ENCODE measurements at regions not wholly inside any gene's neighbourhood (a gene's known extent, or its start where the extent isn't known, plus 50 kb on each side); places are given as distances from the start of the nearest gene placed in this dataset.
A peak's percentile ranks its signal among the peaks of the same experiment; 100 is the strongest.

- Mint-ChIP-seq H3K4me3 (ENCODE audit: low read depth, unreplicated experiment) (no peak overlapping the region), H3K9me3 (ENCODE audit: low read depth, unreplicated experiment) (peaks cover 2% of the 10 kb centered on the region), H3K4me1 (ENCODE audit: low read depth, unreplicated experiment) (peaks cover 27% of the 10 kb centered on the region), H3K27me3 (ENCODE audit: unreplicated experiment) (no peaks in the 10 kb centered on the region), H3K27ac (ENCODE audit: unreplicated experiment) (no peak overlapping the region), H3K36me3 (ENCODE audit: insufficient read depth, unreplicated experiment) (no peaks in the 10 kb centered on the region)
- no TSS peak for BruUV-seq (replicated peaks)
- TF ChIP-seq CTCF (IDR thresholded peaks at IDR 0.05; ENCODE audit: unreplicated experiment): no peak
- CTCF ChIA-PET: no interaction called here
- no peak for DNase-seq
- intact Hi-C loops (cut with micrococcal nuclease; ENCODE audit: unreplicated experiment): no loop called here
Observed at GRCh38 chr12:92518071-92518470, 184.7 kb upstream of the PLEKHG7 start.

DNA sequence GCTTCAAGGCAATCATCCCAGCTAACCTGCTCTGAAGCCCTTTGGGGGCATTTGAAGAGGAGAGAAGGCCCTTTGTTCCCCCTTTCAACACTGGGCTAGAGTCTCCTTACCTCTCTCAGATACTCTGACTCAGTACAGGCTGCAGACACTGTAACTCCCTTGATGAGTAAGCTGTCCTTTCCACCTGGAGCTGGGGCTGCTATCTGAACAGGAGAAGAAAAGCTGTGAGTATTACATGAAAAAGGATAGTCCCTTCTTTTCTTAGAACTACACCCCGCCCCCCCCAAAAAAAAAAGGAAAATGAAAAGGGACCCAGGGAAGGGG lies 186.6 kb upstream of the PLEKHG7 start:
- no TSS peak for BruUV-seq (replicated peaks)

GRCh38 chr12:92513231-92513730 lies 189.5 kb upstream of the PLEKHG7 start:
- intact Hi-C loops (cut with micrococcal nuclease; ENCODE audit: unreplicated experiment): no loop called here
- Mint-ChIP-seq H3K27ac (ENCODE audit: unreplicated experiment) (no peak overlapping the region), H3K9me3 (ENCODE audit: low read depth, unreplicated experiment) (peaks cover 2% of the 10 kb centered on the region), H3K4me3 (ENCODE audit: low read depth, unreplicated experiment) (no peak overlapping the region), H3K36me3 (ENCODE audit: insufficient read depth, unreplicated experiment) (no peaks in the 10 kb centered on the region), H3K27me3 (ENCODE audit: unreplicated experiment) (no peaks in the 10 kb centered on the region), H3K4me1 (ENCODE audit: low read depth, unreplicated experiment) (peaks cover 14% of the 10 kb centered on the region)
- DNase-seq: no peak
- no TSS peak for BruUV-seq (replicated peaks)
- CTCF ChIA-PET: interaction anchor here (0.6 to 0.7 kb wide), 2 partner anchors 32 to 292 kb away, joined by 3 read pairs; no protein-coding TSS in a partner anchor
- TF ChIP-seq CTCF (IDR thresholded peaks at IDR 0.05; ENCODE audit: unreplicated experiment): no peak

More for the DNA sequence above, 186.6 kb upstream of the PLEKHG7 start:
- CTCF ChIA-PET: interaction anchor here (0.6 to 1.5 kb wide), 10 partner anchors 10 to 1876 kb away, joined by 3 to 17 read pairs (median 3); no protein-coding TSS in a partner anchor
- no peaks in the 10 kb centered on the region for H3K36me3 Mint-ChIP-seq (ENCODE audit: insufficient read depth, unreplicated experiment)
- DNase-seq: peak; percentile 21
- intact Hi-C loops (cut with micrococcal nuclease; ENCODE audit: unreplicated experiment): no loop called here
- H3K4me1 Mint-ChIP-seq (ENCODE audit: low read depth, unreplicated experiment): peaks cover 27% of the 10 kb centered on the region
- no peaks in the 10 kb centered on the region for H3K27me3 Mint-ChIP-seq (ENCODE audit: unreplicated experiment)
- H3K4me3 Mint-ChIP-seq (ENCODE audit: low read depth, unreplicated experiment): no peak overlapping the region
- no peak for TF ChIP-seq CTCF (IDR thresholded peaks at IDR 0.05; ENCODE audit: unreplicated experiment)
- no peak overlapping the region for H3K27ac Mint-ChIP-seq (ENCODE audit: unreplicated experiment)
- peaks cover 2% of the 10 kb centered on the region for H3K9me3 Mint-ChIP-seq (ENCODE audit: low read depth, unreplicated experiment)

DNA sequence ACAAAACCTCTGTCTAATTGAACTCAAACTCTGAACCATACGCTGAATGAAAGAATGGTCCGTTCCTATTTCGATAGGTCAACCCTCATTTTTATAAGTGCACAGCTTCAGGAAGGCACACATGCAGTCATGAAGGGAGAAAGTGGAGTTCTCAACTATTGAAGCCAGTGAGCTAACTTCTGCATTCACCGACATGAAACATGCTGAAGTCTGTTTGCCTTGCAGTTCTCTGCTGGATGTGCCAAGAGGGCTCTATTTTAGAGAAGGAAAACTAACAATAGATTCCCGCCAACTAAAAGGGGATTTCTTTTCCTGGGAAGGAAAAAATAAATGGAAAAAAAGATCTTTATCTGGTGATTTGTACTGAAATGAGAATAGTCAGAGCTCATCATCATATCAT lies 191.0 kb upstream of the PLEKHG7 start:
- no peak for TF ChIP-seq CTCF (IDR thresholded peaks at IDR 0.05; ENCODE audit: unreplicated experiment)
- CTCF ChIA-PET: no interaction called here
- H3K4me3 Mint-ChIP-seq (ENCODE audit: low read depth, unreplicated experiment): no peak overlapping the region
- peaks cover 2% of the 10 kb centered on the region for H3K9me3 Mint-ChIP-seq (ENCODE audit: low read depth, unreplicated experiment)
- peaks cover 20% of the 10 kb centered on the region for H3K4me1 Mint-ChIP-seq (ENCODE audit: low read depth, unreplicated experiment)
- DNase-seq: no peak
- no peak overlapping the region for H3K27ac Mint-ChIP-seq (ENCODE audit: unreplicated experiment)
- H3K27me3 Mint-ChIP-seq (ENCODE audit: unreplicated experiment): no peaks in the 10 kb centered on the region
- intact Hi-C loops (cut with micrococcal nuclease; ENCODE audit: unreplicated experiment): no loop called here
- no TSS peak for BruUV-seq (replicated peaks)
- no peaks in the 10 kb centered on the region for H3K36me3 Mint-ChIP-seq (ENCODE audit: insufficient read depth, unreplicated experiment)

Measured in Calu3 (cell line).